Ammon's horn (tissue), 1 donor: ENCODE measurements at regions not wholly inside any gene's neighbourhood (a gene's known extent, or its start where the extent isn't known, plus 50 kb on each side); places are given as distances from the start of the nearest gene placed in this dataset.

Experiments
- DNase-seq: peaks from one replicate; pipeline ENCODE4 v3.0.0-alpha.2; 2016; ENCODE audit warnings: low spot score

- no peak for DNase-seq
These were observed 58.5 kb upstream of the FOXC1 start for GRCh38 chr6:1551249-1551648.

- DNase-seq: no peak
These were observed 57.4 kb upstream of the FOXC1 start for GRCh38 chr6:1552296-1552761.

DNA sequence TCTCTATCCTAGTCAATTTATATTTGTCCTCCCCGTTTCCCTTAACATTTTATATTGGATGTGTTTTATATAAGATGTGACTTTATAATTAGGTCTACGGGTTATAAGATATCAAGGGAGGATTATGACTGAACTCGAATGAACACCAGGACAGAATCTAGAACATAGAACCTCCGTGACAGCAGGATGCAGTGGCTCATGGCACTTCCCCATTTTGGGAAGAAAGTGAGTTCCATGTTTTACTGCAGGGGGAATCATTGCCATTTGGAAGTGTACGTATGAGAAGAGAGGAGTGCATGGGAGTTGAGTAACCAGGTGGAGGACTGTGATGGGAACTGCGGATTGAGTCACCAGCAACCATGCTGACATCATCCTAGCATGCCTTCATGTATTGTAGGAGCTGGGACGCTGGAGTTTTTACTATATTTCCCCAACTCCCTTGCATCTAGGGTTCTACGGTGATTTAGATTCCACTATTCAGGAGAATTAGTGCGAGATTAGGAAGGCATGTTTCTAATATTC lies 56.1 kb upstream of the FOXC1 start:
- no peak for DNase-seq

GRCh38 chr6:1554141-1554475 lies 55.6 kb upstream of the FOXC1 start:
- no peak for DNase-seq

DNA sequence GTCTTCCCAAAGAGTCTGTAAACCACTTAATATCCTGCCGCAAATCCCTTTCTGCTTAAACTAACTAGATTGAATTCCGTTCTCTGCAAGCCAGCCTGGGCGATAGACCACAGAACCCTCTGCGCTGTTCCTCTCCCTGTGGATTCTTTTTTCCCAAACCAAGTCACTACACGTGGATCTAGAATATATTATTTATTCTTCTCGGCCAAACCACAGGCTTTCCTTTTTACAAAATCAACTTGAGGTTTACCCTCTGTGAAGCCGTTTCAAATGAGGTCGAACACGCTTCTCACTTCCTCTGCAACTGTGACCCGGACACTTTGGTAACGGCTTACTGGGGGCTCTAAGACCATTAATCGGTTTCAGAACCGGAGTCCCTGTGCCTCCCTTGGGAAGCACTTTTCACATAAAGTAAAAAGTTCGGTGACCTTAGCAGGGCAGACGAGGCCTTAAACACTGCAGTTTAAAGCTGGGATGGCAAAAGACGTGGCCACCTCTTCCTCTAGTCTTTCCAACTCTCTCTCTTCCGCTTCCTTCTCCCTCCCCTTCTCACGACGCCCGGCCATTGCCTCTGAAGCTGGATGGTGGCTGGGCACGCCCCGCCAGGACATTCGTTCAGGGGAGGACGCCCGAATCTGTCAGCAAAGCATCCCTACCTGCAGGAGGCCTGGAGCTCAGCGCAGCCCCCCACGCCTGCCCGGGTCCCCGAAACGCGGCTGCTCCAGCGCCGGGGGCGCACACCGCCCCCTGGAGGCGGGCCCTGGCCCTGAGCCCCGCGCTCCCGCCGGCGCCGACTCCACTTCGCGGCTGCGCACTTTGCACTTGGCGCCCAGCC lies 55.0 kb upstream of the FOXC1 start:
- DNase-seq: peak; percentile 71

GRCh38 chr6:1558388-1558787 lies 51.3 kb upstream of the FOXC1 start:
- no peak for DNase-seq
